ENCODE measurements at regions not wholly inside any gene's neighbourhood (a gene's known extent, or its start where the extent isn't known, plus 50 kb on each side); places are given as distances from the start of the nearest gene placed in this dataset.

DNA sequence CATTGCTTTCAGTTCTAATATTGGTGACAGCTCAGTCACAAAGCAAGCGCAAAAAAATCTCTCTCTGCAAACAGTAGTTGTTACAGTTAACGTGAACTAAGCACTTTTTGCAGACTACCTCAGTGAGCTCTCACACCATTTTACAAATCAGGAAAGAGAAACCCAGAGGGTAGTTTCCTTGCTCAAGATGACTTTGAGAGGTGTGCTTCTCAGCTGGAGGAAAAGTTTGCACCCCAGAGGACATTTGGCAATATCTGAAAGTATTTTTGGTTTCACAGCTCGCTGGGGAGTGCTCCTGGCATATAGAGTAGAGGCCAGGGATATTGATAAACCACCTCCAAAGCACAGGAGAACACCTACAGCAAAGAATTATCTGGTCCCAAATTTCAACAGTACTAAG, 741.1 kb upstream of the EEF2KMT start:
- intact Hi-C loops (cut with DNase I), result no loop called here
- DNase-seq (ENCODE audit: low spot score), result no peak

DNA sequence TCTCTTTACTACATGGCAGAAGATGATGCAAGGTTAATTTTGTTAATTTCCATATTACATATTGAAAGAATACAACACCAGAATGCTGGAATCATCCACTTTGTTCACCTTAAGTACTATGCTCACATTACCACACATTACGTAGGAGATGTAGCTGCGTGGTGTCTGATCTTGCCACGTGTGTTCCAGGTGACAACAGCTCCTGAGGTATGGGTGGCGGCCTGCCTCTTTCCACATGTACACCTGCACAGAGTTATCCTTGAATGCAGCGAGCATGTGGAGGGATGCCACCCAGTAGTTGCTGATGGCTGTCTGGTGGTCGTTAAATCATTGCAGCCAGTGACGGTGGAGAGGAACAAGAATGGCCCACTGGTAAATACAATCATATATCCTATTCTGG, 740.5 kb upstream of the EEF2KMT start:
- intact Hi-C loops (cut with DNase I), result no loop called here
- DNase-seq (ENCODE audit: low spot score), result no peak

DNA sequence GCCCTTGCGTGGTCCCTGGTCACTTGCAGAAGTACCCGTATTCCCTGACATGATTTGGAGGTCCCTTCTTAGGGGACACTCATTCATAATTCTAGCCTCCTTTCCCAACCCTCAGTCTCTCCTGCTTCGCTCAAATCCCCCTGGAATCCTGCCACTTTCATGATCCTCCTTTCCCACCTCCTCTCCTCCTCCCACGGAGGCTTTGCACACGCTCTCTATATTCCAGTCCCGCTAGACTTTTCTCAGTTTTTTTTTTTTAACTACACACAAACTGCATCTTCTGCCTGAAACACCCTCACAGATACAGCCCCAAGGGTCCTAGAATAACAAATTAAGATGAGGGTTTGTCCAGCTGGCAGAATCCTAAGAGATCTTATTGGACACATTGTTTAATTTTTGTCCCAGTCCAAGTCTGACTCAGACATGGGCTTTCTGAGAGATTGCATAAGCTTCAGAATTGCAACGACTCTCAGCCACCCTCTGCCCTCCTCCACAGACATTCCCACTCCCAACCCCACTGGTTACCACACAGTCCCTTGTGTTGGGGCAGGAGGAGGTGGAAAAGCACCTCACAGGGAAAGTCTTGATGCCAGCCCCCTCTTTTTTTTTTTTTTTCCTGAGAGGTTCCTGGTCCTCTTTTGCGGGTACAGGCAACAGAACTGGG, 739.5 kb upstream of the EEF2KMT start:
- intact Hi-C loops (cut with DNase I), result no loop called here
- no peak for DNase-seq (ENCODE audit: low spot score)

DNA sequence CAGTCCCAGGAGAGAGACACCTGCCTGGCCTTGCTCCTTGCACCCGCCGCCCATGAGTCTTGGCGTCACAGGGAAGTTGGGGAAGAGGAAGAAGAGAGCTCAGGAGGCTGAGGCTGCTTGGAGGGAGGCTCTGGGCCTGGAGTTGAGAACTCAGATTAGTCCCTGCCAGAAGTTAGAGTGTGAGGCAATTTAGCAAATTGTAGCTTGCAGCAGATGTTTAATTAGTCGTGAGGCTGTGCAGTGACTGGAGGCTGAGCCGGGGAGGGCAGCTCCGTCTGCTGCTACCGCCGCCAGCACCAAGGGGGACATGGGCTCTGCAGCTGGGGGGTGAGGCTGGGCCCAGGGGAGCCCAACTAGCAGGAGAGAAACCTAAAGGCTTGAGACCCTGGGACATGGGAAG, 738.3 kb upstream of the EEF2KMT start:
- DNase-seq (ENCODE audit: low spot score), result no peak
- intact Hi-C loops (cut with DNase I), result no loop called here

DNA sequence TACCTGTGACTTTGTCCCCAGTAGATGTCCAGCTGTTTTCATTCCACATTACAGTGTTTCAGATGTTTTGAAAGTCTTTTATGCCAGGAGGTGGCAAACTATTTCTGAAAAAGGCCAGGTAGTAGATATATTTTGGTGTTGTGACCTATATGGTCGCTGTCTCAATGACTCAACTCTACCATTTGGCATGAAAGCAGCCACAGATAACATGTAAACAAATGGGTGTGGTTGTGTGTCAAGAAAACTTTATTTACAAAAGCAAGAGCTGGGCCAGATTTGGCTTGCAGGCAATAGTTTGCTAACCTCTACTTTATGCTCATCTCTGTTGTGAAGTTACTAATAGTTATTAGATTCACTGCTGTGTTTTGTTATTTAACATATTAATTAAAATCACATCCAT, 728.7 kb upstream of the EEF2KMT start:
- DNase-seq (ENCODE audit: low spot score), result no peak
- intact Hi-C loops (cut with DNase I), result no loop called here

DNA sequence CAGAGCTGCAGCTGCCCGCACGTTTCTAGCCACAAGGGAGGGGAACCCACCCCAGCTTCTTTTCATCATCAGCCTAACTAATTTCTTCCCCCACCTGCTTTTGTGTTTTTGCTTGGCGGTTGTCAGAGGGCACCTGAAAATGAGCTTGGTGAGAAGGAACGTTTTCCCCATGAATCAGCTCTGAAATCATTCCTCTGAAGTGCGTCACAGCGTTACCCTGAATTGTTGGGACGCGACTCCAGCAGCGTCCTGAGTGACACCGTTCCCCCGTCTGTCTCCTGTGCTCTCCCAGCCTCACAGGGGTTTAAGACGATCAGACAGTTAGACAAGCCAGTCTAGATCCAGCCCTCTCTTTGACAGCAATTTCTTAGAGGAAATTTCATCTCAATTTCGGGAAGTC, 722.9 kb upstream of the EEF2KMT start:
- no peak for DNase-seq (ENCODE audit: low spot score)
- intact Hi-C loops (cut with DNase I), result no loop called here

DNA sequence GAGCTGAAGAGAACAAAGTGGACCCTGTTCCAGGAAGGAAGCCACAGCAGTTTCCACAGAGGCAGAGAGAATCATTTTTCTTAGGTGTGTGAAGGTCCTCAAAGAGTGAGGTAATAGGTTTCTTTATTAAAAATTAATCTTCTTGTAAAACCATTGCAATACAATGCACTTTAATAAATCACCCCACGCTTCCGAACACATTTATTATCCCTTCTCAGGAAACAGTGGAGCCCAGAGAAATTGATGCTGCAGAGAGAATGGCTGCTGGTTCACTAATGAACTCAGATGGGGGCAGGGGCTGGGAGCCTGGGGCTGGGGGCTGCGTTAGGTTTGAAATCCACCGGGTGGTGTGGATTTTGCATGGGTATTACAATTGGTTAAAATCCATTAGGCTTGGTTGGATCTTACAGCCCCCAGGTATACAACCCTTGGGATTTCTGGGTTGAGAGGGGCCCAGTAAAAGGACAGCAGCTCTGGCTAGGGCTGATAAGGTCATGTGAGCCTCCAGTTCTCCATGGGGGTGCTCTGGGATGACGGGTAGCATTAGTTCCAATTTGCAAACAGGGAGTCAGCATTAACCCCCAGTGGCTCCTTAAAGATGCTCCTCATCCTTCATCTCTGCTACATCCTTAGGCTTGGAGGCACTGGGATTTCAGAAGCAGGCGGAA, 718.1 kb upstream of the EEF2KMT start:
- no peak for DNase-seq (ENCODE audit: low spot score)
- intact Hi-C loops (cut with DNase I), result no loop called here

DNA sequence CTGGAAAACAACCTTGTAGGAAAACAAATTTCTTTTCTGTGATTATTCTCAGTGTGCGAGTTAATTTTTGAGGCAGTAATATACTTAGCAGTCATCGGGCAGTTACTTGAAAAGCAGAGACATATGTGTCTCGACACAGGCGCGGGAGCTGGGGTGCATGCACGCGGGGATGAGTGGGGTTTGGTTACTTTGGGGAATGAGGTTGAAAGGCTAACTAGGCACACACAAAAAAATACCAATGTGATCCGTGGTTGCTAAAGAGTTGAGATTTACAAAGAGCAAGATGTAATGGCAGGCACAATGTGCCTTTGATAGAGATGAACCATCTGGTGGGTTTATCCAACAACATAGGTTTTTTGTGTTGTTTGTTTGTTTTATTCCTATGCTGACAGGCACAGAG, 703.8 kb upstream of the EEF2KMT start:
- DNase-seq (ENCODE audit: low spot score), result no peak
- intact Hi-C loops (cut with DNase I), result no loop called here

DNA sequence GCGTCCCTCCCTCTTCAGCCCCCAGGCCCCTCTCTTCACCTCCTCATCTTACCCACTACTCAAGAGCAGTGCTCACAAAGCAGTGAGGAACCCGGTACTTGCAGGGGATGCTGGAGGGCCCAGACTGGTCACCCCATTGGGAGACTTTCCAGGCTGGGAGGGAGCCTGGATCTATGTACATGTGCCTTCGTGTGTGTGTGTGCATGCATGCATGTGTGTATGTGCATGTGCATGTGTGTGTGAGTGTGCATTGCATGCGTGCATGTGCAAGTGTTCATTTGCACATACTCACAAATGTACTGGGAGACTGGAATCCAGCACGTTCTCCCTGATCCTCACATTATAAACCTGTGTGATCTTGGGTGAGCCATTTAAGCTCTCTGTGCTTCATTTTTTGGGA, 696.0 kb upstream of the EEF2KMT start:
- no peak for DNase-seq (ENCODE audit: low spot score)
- intact Hi-C loops (cut with DNase I), result no loop called here

DNA sequence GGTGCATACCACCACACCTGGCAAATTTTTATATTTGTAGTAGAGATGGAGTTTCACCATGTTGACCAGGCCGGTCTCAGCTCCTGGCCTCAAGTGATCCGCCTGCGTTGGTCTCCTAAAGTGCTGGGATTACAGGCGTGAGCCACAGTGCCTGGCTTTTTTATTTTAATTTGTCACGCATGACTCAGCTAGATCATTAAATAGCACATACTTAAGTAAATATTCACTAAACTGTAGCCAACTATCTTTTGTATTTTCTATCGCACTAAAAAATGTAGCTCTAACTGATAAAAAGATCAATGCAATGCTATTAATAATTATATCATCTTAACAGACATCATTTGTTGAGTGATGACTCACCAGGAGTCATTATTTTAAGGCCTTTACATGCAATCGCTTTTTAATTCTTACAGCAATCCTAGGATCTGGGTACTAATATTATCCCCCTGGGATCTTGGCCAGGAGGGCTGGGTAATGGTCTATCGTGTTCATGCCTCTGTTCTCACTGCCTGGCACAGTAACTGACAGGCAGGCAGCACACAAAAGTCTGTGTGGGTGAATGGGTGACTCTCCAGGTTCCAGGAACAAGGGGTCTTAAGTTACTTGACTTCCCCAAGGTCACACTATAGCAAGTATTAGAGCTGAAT, 693.5 kb upstream of the EEF2KMT start:
- intact Hi-C loops (cut with DNase I), result no loop called here
- no peak for DNase-seq (ENCODE audit: low spot score)

DNA sequence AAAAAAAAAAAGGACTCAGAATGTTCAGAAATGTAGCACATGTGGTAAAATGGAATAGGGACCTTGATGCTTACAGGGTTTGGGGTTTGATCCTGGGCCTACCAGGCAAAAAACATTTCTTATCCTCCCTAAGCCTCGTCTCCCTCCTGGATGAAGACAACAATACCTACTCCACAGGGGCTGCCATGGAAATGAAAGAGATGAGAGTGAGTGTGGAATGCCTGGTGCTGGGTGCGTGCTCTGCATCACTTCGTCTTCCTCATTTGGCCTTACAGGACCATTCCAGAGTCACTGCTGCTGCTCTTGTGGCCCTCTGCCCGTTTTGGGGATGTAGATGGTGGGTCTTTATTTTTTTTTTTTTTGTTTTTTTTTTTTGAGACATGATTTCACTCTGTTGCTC, 692.9 kb upstream of the EEF2KMT start:
- DNase-seq (ENCODE audit: low spot score), result no peak
- intact Hi-C loops (cut with DNase I), result no loop called here

DNA sequence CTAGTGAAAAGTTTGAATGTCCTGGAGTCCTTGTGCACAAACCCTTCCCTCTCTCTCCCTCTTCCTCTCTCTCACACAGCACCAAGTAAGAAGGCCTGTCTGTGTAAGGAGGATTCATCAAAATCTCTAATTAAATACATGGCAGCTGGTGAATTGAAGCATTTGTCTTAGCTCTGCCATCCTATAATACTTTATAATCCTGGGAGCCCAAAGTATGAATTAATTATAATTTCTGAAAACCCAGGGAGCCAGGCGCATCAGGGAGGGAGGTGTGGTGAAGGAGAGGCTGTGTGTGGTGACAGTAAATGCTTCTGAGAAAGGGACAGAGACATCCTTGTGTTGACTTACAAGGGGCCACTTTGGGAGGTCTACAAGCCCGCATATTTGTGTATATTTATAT, 691.4 kb upstream of the EEF2KMT start:
- intact Hi-C loops (cut with DNase I), result no loop called here
- no peak for DNase-seq (ENCODE audit: low spot score)

DNA sequence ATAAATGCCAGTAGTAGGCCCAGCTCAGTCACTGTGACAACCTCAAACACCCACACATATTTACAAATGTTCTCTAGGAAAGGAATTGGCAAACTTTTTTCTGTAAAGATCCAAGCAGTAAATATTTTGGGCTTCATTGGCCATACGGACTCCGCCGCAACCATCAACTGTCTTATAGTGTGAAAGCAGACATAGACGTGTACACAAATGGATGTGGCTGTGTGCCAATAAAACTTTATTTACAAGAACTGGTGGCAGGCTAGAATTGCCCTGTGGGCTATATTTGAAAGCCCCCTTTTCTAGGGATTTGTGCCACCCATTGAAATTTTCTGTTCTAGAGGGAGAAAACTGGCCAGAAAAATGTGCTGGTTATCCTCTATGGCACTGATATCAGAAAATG, 683.8 kb upstream of the EEF2KMT start:
- intact Hi-C loops (cut with DNase I), result no loop called here
- no peak for DNase-seq (ENCODE audit: low spot score)

DNA sequence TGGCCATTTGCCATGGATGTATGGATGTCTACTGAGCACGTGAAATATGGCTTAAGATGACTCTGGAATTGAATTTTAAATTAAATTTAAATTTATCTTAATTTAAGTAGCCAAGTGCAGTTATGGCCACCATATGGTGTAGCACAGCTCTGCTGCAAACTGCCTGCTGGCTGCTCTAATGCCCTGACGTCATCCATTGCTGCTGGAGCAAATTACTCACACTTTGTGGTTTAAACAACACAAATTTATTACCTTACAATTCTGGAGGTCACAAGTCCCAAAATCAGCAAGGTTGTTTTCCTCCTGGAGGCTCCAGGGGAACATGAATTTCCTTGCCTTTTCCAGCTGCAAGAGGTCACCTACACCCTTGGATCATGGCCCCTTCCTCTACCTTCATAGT, 679.3 kb upstream of the EEF2KMT start:
- DNase-seq (ENCODE audit: low spot score), result no peak
- intact Hi-C loops (cut with DNase I), result no loop called here

DNA sequence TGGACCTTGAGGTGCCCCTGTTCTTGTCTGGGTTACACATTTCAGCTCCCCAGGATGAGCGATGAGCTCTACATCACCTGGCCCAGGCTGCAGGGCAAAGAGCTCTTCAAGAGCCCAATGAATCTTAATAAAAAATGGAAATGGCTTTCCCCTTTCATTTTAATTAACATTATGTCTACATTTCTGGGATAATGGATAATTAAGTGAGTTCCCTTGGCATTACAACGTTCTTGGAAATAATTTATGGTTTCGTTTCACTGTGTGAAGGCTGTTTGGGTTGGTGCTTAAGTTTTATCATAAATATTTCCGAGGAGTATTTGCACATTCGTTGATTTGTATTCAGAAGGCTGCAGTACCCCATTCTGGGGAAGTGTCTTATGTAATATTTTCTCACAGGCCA, 678.3 kb upstream of the EEF2KMT start:
- intact Hi-C loops (cut with DNase I), result no loop called here
- DNase-seq (ENCODE audit: low spot score), result no peak

DNA sequence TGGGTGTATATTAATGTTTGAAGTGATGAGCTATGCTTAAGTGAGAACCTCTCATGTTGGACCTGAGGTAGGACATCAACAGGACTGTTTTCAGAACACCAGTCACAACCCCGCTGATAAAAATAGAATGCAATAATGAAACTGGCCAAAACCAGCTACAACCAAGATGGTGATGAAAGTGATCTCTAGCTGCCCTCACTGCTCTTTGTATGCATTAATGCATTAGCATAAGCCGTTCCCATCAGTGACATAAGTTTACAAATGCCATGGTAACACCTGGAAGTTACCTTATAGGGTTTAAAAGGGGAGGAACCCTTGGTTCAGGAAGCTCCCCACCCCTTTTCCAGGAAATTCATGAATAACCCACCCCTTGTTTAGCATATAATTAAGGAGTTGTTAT, 672.5 kb upstream of the EEF2KMT start:
- DNase-seq (ENCODE audit: low spot score), result no peak
- intact Hi-C loops (cut with DNase I), result no loop called here

DNA sequence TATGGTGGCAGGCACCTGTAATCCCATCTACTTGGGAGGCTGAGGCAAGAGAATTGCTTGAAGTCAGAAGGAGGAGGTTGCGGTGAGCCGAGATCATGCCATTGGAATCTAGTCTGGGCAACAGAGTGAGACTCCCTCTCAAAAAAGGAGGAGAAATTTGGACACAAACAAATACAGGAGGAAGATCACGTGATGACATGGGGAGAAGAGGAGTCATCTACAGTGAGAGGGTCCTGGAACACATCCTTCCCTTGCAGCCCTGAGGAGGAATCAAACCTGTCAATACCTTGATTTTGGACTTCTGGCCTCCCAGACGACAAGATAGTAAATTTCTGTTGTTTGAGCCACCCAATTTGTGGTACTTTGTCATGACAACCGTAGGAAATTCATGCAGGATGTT, 671.9 kb upstream of the EEF2KMT start:
- no peak for DNase-seq (ENCODE audit: low spot score)
- intact Hi-C loops (cut with DNase I), result no loop called here

DNA sequence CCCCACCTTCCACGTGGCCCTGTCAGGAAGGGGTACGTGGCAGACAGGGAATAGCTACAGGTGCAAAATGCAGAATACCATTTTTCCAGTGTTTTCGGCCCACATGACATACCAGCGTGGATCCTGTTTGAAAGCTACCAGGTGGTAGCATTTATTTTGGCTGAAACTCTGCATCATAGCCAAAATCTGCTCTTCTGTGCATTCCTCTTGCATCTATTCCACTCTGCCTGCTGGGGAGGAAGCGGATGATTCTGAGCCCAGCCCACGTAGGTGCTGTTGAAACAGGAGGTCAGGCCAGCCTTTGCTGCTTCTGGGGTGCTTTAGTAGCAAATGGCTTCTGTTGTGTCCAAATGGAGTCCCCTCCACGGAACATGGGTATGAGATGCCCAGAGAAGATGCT, 670.9 kb upstream of the EEF2KMT start:
- intact Hi-C loops (cut with DNase I), result no loop called here
- no peak for DNase-seq (ENCODE audit: low spot score)

DNA sequence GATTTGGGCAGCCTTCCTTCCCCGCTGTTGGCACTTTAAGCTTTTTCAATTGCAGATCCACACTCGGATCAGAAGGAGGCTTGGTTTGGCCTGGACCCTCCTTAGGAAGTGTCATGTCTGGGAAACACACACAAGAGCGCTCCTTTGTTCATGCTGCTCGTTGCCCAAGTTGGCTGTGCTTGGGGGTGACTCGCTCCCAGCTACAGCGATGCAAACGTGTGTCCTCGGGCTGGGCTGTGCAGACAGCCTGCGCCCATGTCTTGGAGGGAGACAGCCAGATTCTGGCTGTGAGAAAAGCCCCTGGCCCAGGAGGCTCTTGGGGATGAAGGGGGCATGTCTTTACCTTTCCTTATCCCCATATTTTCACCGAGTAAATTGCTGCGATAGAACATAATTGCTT, 665.6 kb upstream of the EEF2KMT start:
- intact Hi-C loops (cut with DNase I), result no loop called here
- no peak for DNase-seq (ENCODE audit: low spot score)

DNA sequence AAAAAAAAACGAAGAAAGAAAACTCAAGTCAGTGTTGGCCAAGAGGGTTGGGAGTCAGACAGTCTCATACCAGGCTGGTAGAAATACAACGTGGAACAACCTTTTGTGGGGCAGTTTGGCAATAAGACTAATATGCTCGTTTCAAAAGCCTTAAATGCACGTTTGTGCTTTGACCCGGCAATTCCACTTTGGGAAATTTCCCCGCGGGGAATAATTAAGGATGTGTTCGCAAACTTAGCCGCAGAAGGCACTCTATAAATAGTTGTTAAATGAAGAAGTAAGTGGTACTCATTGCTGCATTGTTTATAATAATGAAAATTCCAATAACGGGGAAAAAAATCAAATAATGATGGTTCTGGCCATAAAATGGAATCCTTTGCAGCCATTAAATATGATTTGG, 664.8 kb upstream of the EEF2KMT start:
- intact Hi-C loops (cut with DNase I), result no loop called here
- no peak for DNase-seq (ENCODE audit: low spot score)

DNA sequence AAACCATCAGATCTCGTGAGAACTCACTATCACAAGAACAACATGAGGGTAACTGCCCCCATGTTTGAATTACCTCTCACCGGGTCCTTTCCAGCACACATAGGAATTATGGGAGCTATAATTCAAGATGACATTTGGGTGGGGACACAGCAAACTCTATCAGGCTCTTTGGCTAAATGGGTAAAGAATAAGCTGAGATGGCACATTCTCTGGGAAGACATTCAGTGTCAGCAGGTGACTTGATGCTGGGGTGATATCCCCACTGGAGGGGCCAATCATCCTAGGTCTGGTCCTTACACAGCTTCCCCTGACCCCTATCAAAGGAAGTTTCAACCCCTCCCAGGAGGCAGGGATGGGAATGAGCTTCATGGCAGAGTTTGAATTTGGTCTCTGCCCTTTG, 664.0 kb upstream of the EEF2KMT start:
- no peak for DNase-seq (ENCODE audit: low spot score)
- intact Hi-C loops (cut with DNase I), result no loop called here

All from cardiac septum (tissue), 1 donor.